ENCODE measurements at regions not wholly inside any gene's neighbourhood (a gene's known extent, or its start where the extent isn't known, plus 50 kb on each side); places are given as distances from the start of the nearest gene placed in this dataset.

DNA sequence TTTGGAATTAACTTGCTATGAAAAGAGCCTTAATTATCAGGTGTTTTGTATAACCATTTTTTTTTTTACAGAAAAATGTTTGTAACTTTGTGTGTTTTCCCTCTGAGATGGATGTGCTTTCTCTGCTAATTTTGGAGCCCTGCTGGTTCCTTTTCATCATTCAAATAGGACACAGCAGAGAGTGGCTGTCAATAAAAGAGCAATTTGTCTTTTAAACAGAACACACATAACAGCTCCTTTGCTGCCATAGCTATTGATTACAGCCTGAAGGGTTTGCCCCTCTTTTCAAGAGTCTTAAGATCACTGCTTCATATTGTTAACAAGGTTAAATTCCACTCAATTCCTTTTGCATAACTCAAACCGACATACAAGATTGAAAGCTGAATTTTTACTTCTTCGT lies 187.2 kb upstream of the MBL2 start:
- no peak for TF ChIP-seq GATA3 (IDR thresholded peaks at IDR 0.05; ENCODE audit: low read depth, low read length)
- TF ChIP-seq GATA2 (IDR thresholded peaks at IDR 0.05; ENCODE audit: low read depth, low read length): no peak
